Mesenchymal stem cell (in vitro differentiated cells and primary cell): ENCODE measurements at regions not wholly inside any gene's neighbourhood (a gene's known extent, or its start where the extent isn't known, plus 50 kb on each side); places are given as distances from the start of the nearest gene placed in this dataset.

Experiments used
- DNase-seq: peaks from one replicate; pipeline ENCODE4 v3.0.0-alpha.2; 2013
- H2AFZ ChIP-seq: one replicate; pipeline ENCODE4 v1.6.1; 2013; ENCODE audit warnings: low read depth, mild to moderate bottlenecking, control low read depth, inconsistent platforms, low read length, moderate library complexity
- H2AK5ac ChIP-seq: 2 replicates; pipeline ENCODE4 v1.6.1; 2013; ENCODE audit warnings: low read length, moderate library complexity, mild to moderate bottlenecking, inconsistent platforms; ENCODE audit not compliant: severe bottlenecking
- H2BK120ac ChIP-seq: one replicate; pipeline ENCODE4 v1.6.1; 2013; ENCODE audit warnings: low read depth, mild to moderate bottlenecking, inconsistent platforms, low read length, moderate library complexity
- H2BK12ac ChIP-seq, 2 experiments: one replicate each; pipeline ENCODE4 v1.6.1; 2013; ENCODE audit warnings: inconsistent platforms in 2 of 2, low read length in 2 of 2, mild to moderate bottlenecking in 2 of 2, moderate library complexity in 2 of 2, control low read depth in 1 of 2
- H2BK15ac ChIP-seq: one replicate; pipeline ENCODE4 v1.6.1; 2013; ENCODE audit warnings: mild to moderate bottlenecking, low read depth, inconsistent platforms; ENCODE audit not compliant: poor library complexity, severe bottlenecking
- H2BK5ac ChIP-seq: 2 replicates; pipeline ENCODE4 v1.6.1; 2013; ENCODE audit warnings: low read depth, mild to moderate bottlenecking, low read length, control low read depth, inconsistent platforms; ENCODE audit not compliant: poor library complexity, severe bottlenecking
- H3K14ac ChIP-seq, 2 experiments: one replicate each; pipeline ENCODE4 v1.6.1; 2013; ENCODE audit warnings: inconsistent platforms in 2 of 2, low read length in 2 of 2, control low read depth in 1 of 2, mild to moderate bottlenecking in 1 of 2, moderate library complexity in 1 of 2
- H3K18ac ChIP-seq, 2 experiments: one replicate each; pipeline ENCODE4 v1.6.1; 2013; ENCODE audit warnings: inconsistent platforms in 2 of 2, low read length in 2 of 2, control low read depth in 1 of 2, low read depth in 1 of 2, mild to moderate bottlenecking in 1 of 2
- H3K23ac ChIP-seq, 2 experiments: one replicate each; pipeline ENCODE4 v1.6.1; 2013; ENCODE audit warnings: inconsistent platforms in 2 of 2, low read length in 2 of 2, mild to moderate bottlenecking in 2 of 2, moderate library complexity in 2 of 2, control low read depth in 1 of 2
- H3K27ac ChIP-seq: 2 replicates; pipeline ENCODE4 v1.5.1; 2013; ENCODE audit warnings: mild to moderate bottlenecking, moderate library complexity, low read length, control low read depth, inconsistent platforms; ENCODE audit not compliant: poor library complexity, severe bottlenecking
- H3K27me3 ChIP-seq, 2 experiments: 2 replicates each; pipeline versions ENCODE4 v1.6.1 to v1.7.0; 2013; ENCODE audit warnings: low read length in 2 of 2, mild to moderate bottlenecking in 2 of 2, moderate library complexity in 2 of 2, control low read depth in 1 of 2, inconsistent platforms in 1 of 2; ENCODE audit not compliant: control insufficient read depth in 1 of 2, insufficient read depth in 1 of 2
- H3K36me3 ChIP-seq, 2 experiments: 2 replicates each; pipeline versions ENCODE4 v1.6.1 to v1.7.0; 2013; ENCODE audit warnings: low read length in 2 of 2, control low read depth in 1 of 2, inconsistent platforms in 1 of 2, low read depth in 1 of 2, mild to moderate bottlenecking in 1 of 2; ENCODE audit not compliant: insufficient read depth in 2 of 2, control insufficient read depth in 1 of 2
- H3K4ac ChIP-seq, 2 experiments: one replicate each; pipeline ENCODE4 v1.6.1; 2013; ENCODE audit warnings: inconsistent platforms in 2 of 2, low read length in 2 of 2, mild to moderate bottlenecking in 2 of 2, moderate library complexity in 2 of 2, control low read depth in 1 of 2, low read depth in 1 of 2
- H3K4me1 ChIP-seq: 2 replicates; pipeline ENCODE4 v1.6.1; 2013; ENCODE audit warnings: low read depth, low read length, control low read depth; ENCODE audit not compliant: control insufficient read depth, insufficient read depth
- H3K4me2 ChIP-seq: 2 replicates; pipeline ENCODE4 v1.6.1; 2013; ENCODE audit warnings: low read length, mild to moderate bottlenecking, inconsistent platforms; ENCODE audit not compliant: poor library complexity, severe bottlenecking
- H3K4me3 ChIP-seq, 2 experiments: 2 replicates each; pipeline versions ENCODE4 v1.5.1 to v1.7.0; 2013; ENCODE audit warnings: low read length in 2 of 2, mild to moderate bottlenecking in 2 of 2, control low read depth in 1 of 2, low read depth in 1 of 2; ENCODE audit not compliant: insufficient read depth in 1 of 2
- H3K79me1 ChIP-seq: replicated peaks from 2 replicates; pipeline ENCODE4 v1.6.1; 2013; ENCODE audit warnings: mild to moderate bottlenecking, control low read depth, low read length, inconsistent platforms; ENCODE audit not compliant: poor library complexity, severe bottlenecking
- H3K9ac ChIP-seq: 2 replicates; pipeline ENCODE4 v1.7.0; 2013; ENCODE audit warnings: mild to moderate bottlenecking, low read length, moderate library complexity
- H3K9me3 ChIP-seq: 2 replicates; pipeline ENCODE4 v1.7.0; 2013; ENCODE audit warnings: mild to moderate bottlenecking, low read length; ENCODE audit not compliant: control insufficient read depth
- H4K8ac ChIP-seq: one replicate; pipeline ENCODE4 v1.6.1; 2013; ENCODE audit warnings: inconsistent platforms, mild to moderate bottlenecking, low read length, moderate library complexity
- H4K91ac ChIP-seq: one replicate; pipeline ENCODE4 v1.6.1; 2013; ENCODE audit warnings: mild to moderate bottlenecking, low read length, inconsistent platforms
- WGBS: methylation state at CpG from one replicate; pipeline ENCODE4 v1.1.7; 2013; ENCODE audit warnings: mixed read lengths; 5-methylcytosine and 5-hydroxymethylcytosine counted together

DNA sequence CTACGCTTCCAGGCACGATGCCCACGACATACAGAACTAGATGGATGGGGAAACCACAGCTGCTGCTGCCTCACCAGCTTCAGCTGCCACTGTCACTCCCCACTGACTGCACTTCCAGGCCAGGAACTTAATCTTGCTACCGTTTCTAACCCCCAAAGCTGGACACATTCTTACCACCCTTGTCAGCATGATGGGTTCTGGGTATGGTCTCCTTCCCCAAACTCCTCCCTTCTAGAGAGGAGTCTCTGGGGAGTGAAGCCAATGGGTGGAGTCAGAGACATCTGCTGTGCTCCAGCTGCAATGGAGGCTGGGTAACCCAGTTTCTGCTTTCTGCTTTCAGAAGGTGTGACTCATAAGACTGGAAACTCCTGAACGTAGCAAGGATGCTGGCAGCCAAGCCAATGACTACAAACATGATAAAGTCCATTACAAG is 87.0 kb upstream of the THY1 start:
- H3K4me1 ChIP-seq = no peaks in the 10 kb centered on the region
- H3K4me2 ChIP-seq = no peak overlapping the region
- H2BK120ac ChIP-seq = no peak overlapping the region
- H3K27ac ChIP-seq = no peak overlapping the region
- DNase-seq = peak; percentile 80
- no peak overlapping the region for H2BK15ac ChIP-seq
- H3K4me3 ChIP-seq = peak overlapping the region in 1 of 2 experiments; percentile 28
- peak overlapping the region; percentile 68 for H3K9ac ChIP-seq
- H2BK12ac ChIP-seq = no peak overlapping the region
- no peak overlapping the region for H3K4ac ChIP-seq
- peaks cover 15 to 42% of the 10 kb centered on the region in 2 experiments for H3K27me3 ChIP-seq
- no peaks in the 10 kb centered on the region for H3K9me3 ChIP-seq
- H4K91ac ChIP-seq = no peak overlapping the region
- WGBS = 65% methylated on average over 4 of the region's 5 CpGs
- no peaks in the 10 kb centered on the region for H3K36me3 ChIP-seq
- H2BK5ac ChIP-seq = no peak overlapping the region
- no peaks in the 10 kb centered on the region for H3K79me1 ChIP-seq
- no peak overlapping the region for H3K23ac ChIP-seq
- H2AFZ ChIP-seq = no peak overlapping the region
- no peak overlapping the region for H4K8ac ChIP-seq
- no peak overlapping the region for H3K18ac ChIP-seq
- H2AK5ac ChIP-seq = no peak overlapping the region
- no peak overlapping the region for H3K14ac ChIP-seq

DNA sequence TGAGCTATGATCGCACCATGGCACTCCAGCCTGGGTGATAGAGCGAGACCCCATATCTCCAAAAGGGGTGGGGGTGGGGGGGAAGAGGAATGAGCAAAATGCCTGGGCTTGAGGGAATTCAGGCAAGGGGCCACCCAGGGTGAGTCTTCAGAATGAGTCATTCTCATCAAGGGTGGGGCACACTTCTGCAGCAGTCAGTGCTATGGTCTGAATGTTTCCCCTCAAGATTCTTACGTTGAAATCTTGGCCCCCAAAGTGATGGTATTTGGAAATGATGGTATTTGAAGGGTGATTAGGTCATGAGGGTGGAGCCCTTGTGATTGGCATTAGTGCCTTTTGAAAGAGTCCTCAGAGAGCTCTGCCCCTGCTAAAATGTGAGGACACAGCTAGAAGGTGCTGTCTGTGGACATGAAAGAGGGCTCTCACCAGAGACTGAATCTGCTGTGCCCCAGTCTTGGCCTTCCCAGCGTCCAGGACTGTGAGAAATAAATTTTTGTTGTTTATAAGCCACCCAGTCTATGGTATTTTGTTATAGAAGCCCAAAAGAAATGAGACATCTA is 86.4 kb upstream of the THY1 start:
- Histone ChIP-seq H4K91ac (no peak overlapping the region), H3K9ac (peak overlapping the region; percentile 68), H2AFZ (no peak overlapping the region), H4K8ac (no peak overlapping the region), H3K4me3 (peak overlapping the region in 1 of 2 experiments; percentile 28), H2BK5ac (no peak overlapping the region), H2BK120ac (no peak overlapping the region), H3K79me1 (no peaks in the 10 kb centered on the region), H3K14ac (no peak overlapping the region), H3K4me1 (no peaks in the 10 kb centered on the region), H3K4me2 (no peak overlapping the region), H3K36me3 (no peaks in the 10 kb centered on the region), H3K4ac (no peak overlapping the region), H3K23ac (no peak overlapping the region), H2BK15ac (no peak overlapping the region), H3K27ac (no peak overlapping the region), H3K9me3 (no peaks in the 10 kb centered on the region), H2BK12ac (no peak overlapping the region), H2AK5ac (no peak overlapping the region), H3K27me3 (peaks cover 9 to 37% of the 10 kb centered on the region in 2 experiments), H3K18ac (no peak overlapping the region)
- WGBS = 67% methylated on average over 4 of the region's 4 CpGs
- DNase-seq = no peak

DNA sequence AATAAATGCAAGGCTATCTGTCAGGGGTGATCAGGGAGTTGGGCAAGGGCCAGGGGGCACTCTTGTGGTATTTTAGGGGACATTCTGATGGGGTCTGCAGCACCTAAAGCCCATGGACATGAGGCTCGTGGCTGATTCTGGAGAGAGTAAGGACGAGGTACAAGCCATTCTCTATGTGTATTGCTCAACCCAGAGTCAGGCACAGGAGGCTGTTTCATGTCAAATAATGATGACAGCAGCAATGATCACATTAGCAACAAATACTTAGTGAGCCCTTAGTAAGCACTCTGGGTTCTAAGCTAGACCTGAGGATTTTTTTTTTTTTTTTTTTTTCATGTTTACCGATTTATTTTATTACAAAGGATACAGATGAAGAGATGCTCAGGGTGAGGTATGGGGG is 83.5 kb upstream of the THY1 start:
- Histone ChIP-seq H3K4me3 (no peak overlapping the region), H3K27ac (no peak overlapping the region), H3K9ac (no peak overlapping the region), H3K14ac (no peak overlapping the region), H2BK12ac (no peak overlapping the region), H2AFZ (no peak overlapping the region), H2AK5ac (no peak overlapping the region), H2BK5ac (no peak overlapping the region), H4K8ac (no peak overlapping the region), H3K9me3 (peaks cover 3% of the 10 kb centered on the region), H4K91ac (no peak overlapping the region), H3K23ac (no peak overlapping the region), H3K36me3 (no peaks in the 10 kb centered on the region), H3K4me2 (no peak overlapping the region), H3K18ac (no peak overlapping the region), H2BK15ac (no peak overlapping the region), H3K79me1 (no peaks in the 10 kb centered on the region), H3K4ac (no peak overlapping the region), H3K27me3 (peaks cover 0 to 24% of the 10 kb centered on the region in 2 experiments), H2BK120ac (no peak overlapping the region), H3K4me1 (no peaks in the 10 kb centered on the region)
- WGBS = 30% methylated on average over 2 of the region's 3 CpGs
- no peak for DNase-seq

DNA sequence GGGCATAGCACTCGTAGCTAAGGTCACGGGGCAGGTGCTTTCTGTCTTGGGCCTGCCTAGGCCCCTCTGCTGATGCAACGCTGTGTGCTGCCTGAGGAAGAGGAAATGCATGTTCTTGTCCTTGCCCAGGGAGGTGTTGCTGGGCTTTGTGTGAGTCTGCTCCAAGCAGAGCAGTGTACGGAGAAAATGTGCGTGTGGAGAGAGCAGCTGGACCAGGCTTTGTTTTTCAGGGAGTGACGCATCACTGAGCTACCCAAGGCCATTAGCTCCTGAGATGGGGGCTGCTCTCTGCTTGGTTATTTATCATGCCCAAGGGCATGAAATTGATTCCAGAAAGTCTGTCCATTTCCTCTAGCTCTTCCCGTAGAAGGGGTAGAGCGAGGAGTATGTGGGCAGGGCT is 82.9 kb upstream of the THY1 start:
- H3K18ac ChIP-seq = no peak overlapping the region
- peaks cover 3% of the 10 kb centered on the region for H3K9me3 ChIP-seq
- no peak overlapping the region for H3K9ac ChIP-seq
- no peak overlapping the region for H3K4me2 ChIP-seq
- no peak for DNase-seq
- H2BK120ac ChIP-seq = no peak overlapping the region
- no peaks in the 10 kb centered on the region for H3K36me3 ChIP-seq
- no peaks in the 10 kb centered on the region for H3K4me1 ChIP-seq
- no peak overlapping the region for H2BK5ac ChIP-seq
- H3K4me3 ChIP-seq = no peak overlapping the region
- no peak overlapping the region for H4K8ac ChIP-seq
- H3K27ac ChIP-seq = no peak overlapping the region
- no peak overlapping the region for H3K4ac ChIP-seq
- WGBS = 92% methylated on average over 6 of the region's 8 CpGs
- no peaks in the 10 kb centered on the region for H3K79me1 ChIP-seq
- no peak overlapping the region for H2BK12ac ChIP-seq
- H2AFZ ChIP-seq = no peak overlapping the region
- no peak overlapping the region for H2BK15ac ChIP-seq
- no peak overlapping the region for H3K23ac ChIP-seq
- no peak overlapping the region for H3K14ac ChIP-seq
- no peak overlapping the region for H2AK5ac ChIP-seq
- no peak overlapping the region for H4K91ac ChIP-seq
- H3K27me3 ChIP-seq = peaks cover 0 to 23% of the 10 kb centered on the region in 2 experiments
